HAP-1 (cell line): ENCODE measurements at regions not wholly inside any gene's neighbourhood (a gene's known extent, or its start where the extent isn't known, plus 50 kb on each side); places are given as distances from the start of the nearest gene placed in this dataset.
"Not testable (repeated sequence)": the region's sequence is repeated elsewhere in the genome, so short reads cannot be mapped to it uniquely, and the experiment has no call there.

Source experiments
- DNase-seq, 2 experiments: peaks; one replicate each; pipeline ENCODE4 v3.0.0-alpha.2; 2016 to 2020; ENCODE audit warnings: low spot score in 2 of 2
- H3K27me3 ChIP-seq: fragments of 250-450 bp; sonication (Bioruptor Pico); 2 replicates; pipeline ENCODE4 v1.5.1; 2020; ENCODE audit warnings: low read depth, mild to moderate bottlenecking, moderate library complexity
- H3K36me3 ChIP-seq: fragments of 250-450 bp; sonication (Bioruptor Pico); replicated peaks from 2 replicates; pipeline ENCODE4 v1.5.1; 2020; ENCODE audit warnings: mild to moderate bottlenecking
- H3K4me1 ChIP-seq: fragments of 250-450 bp; sonication (Bioruptor Pico); 2 replicates; pipeline ENCODE4 v1.5.1; 2020; ENCODE audit warnings: mild to moderate bottlenecking
- H3K4me3 ChIP-seq: fragments of 250-450 bp; sonication (Bioruptor Pico); 2 replicates; pipeline ENCODE4 v1.5.1; 2020; ENCODE audit warnings: mild to moderate bottlenecking, moderate library complexity
- H3K9me3 ChIP-seq: fragments of 250-450 bp; sonication (Bioruptor Pico); 2 replicates; pipeline ENCODE4 v1.5.1; 2020; ENCODE audit warnings: mild to moderate bottlenecking, moderate library complexity
- in situ Hi-C: fragments of 300-500 bp; cut with MboI; formaldehyde crosslinking; loops from 3 replicates; pipeline ENCODE4 v1.14.3; 2020; ENCODE audit warnings: low sequenced_read_pairs, inconsistent platforms, mixed read lengths

DNA sequence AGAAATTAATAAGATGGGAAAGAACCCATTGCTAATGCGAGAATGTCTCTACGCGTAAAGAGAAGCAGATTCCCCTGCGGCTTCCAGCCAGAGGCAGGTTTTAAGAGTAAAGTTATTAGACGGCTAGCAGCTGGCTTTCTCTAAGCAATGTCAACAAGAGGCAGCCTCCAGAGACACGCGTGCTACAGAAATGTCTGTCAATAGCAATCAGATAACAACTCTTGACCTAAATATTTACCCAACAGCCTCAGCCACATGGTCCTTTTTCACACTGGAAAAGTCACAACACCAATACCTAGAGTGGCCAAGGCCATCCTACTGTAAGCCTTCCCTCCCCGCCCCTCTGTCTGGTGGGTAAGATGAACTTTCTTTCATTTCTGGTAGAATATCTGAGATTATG is 146.0 kb upstream of the SFSWAP start:
- DNase-seq: no peak

GRCh38 chr12:131565267-131566015 is 145.4 kb upstream of the SFSWAP start:
- no peaks in the 10 kb centered on the region for H3K4me1 ChIP-seq
- H3K27me3 ChIP-seq: peaks cover 2% of the 10 kb centered on the region; the same call in 1 of the 2 replicates
- no peaks in the 10 kb centered on the region for H3K36me3 ChIP-seq
- no peaks in the 10 kb centered on the region for H3K9me3 ChIP-seq
- in situ Hi-C loops: no loop called here
- DNase-seq: no peak
- no peak overlapping the region for H3K4me3 ChIP-seq

More for the DNA sequence above, 146.0 kb upstream of the SFSWAP start:
- Histone ChIP-seq H3K27me3 (peaks cover 2% of the 10 kb centered on the region; the same call in 1 of the 2 replicates), H3K36me3 (no peaks in the 10 kb centered on the region), H3K9me3 (no peaks in the 10 kb centered on the region), H3K4me1 (no peaks in the 10 kb centered on the region), H3K4me3 (no peak overlapping the region)
- in situ Hi-C loops: no loop called here

GRCh38 chr12:131568336-131568735 is 142.6 kb upstream of the SFSWAP start:
- in situ Hi-C loops: no loop called here
- Histone ChIP-seq H3K4me3 (no peak overlapping the region), H3K9me3 (no peaks in the 10 kb centered on the region), H3K36me3 (no peaks in the 10 kb centered on the region), H3K27me3 (peaks cover 6% of the 10 kb centered on the region), H3K4me1 (no peaks in the 10 kb centered on the region)
- DNase-seq: no peak

DNA sequence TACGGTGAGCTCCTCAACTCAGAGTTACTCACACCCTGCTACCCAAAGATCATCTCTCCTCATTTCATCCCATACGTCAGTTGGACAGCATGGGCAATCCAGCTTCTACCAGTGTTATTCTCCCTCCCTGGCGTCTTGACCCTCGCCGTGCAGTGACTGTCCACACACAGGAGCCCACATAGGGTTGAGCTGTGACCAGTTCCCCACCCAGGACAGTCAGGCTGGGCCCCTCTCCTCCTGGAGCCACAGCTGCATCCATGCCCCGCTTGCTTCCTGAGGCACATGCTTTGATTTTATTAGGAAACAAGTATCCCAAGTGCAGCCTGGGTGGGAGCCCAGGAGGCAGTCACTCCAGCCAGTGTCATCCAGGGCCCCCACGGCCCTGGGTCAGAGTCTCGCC is 140.3 kb upstream of the SFSWAP start:
- DNase-seq: no peak
- H3K36me3 ChIP-seq: no peaks in the 10 kb centered on the region
- in situ Hi-C loops: no loop called here
- H3K4me3 ChIP-seq: no peak overlapping the region
- no peaks in the 10 kb centered on the region for H3K9me3 ChIP-seq
- H3K27me3 ChIP-seq: peaks cover 6% of the 10 kb centered on the region
- H3K4me1 ChIP-seq: no peaks in the 10 kb centered on the region

DNA sequence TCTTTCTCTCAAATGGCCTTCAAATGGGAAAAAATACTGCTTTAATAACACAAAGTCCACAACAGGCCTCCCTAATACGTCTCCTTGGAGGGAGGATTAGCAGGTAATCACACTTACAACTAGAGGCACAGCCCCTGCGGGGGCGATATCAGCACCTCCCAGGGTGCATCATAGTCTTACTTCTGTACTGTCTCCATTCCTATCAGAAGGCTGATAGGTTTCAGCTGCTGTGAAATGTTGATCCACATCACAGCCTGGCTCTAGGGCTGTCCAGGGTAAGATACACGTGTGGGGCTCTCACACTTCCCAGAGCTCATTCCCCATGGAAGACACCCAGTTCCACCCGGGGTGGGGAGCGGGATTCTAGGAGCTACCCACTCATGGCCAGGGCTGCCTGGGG is 139.1 kb upstream of the SFSWAP start:
- no peak for DNase-seq
- Histone ChIP-seq H3K9me3 (no peaks in the 10 kb centered on the region), H3K36me3 (no peaks in the 10 kb centered on the region), H3K27me3 (peaks cover 4% of the 10 kb centered on the region), H3K4me1 (no peaks in the 10 kb centered on the region), H3K4me3 (no peak overlapping the region)
- in situ Hi-C loops: no loop called here

DNA sequence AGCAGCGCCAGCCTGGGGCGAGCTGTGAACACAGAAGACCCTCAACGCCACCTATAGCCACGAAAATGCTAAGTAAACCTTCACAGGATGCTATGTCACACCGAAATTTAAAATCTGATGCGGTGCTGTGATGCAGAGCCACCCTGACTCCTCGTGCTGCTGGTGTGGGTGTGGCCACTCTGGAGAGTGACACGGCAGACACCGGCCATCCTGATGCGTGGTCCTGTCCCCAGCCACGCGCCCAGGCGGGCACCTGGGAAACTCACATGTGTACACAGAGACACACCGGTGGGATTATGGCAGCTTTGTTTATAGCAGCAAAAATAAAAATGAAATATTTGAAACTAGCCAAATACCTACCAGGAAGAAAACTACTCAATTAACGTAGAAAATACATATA is 138.3 kb upstream of the SFSWAP start:
- Histone ChIP-seq H3K9me3 (no peaks in the 10 kb centered on the region), H3K4me3 (no peak overlapping the region), H3K27me3 (peaks cover 4% of the 10 kb centered on the region), H3K4me1 (no peaks in the 10 kb centered on the region), H3K36me3 (no peaks in the 10 kb centered on the region)
- no peak for DNase-seq
- in situ Hi-C loops: no loop called here

GRCh38 chr12:131573631-131574394 is 137.1 kb upstream of the SFSWAP start:
- no peak overlapping the region for H3K4me3 ChIP-seq
- no peaks in the 10 kb centered on the region for H3K36me3 ChIP-seq
- H3K27me3 ChIP-seq: peaks cover 4% of the 10 kb centered on the region
- H3K4me1 ChIP-seq: no peaks in the 10 kb centered on the region
- H3K9me3 ChIP-seq: no peaks in the 10 kb centered on the region
- in situ Hi-C loops: no loop called here
- no peak for DNase-seq

- Histone ChIP-seq H3K4me3 (no peak overlapping the region), H3K27me3 (peaks cover 4% of the 10 kb centered on the region), H3K9me3 (no peaks in the 10 kb centered on the region), H3K4me1 (no peaks in the 10 kb centered on the region), H3K36me3 (no peaks in the 10 kb centered on the region)
- in situ Hi-C loops: no loop called here
- DNase-seq: no peak
These were observed 136.5 kb upstream of the SFSWAP start for GRCh38 chr12:131574395-131574771.

DNA sequence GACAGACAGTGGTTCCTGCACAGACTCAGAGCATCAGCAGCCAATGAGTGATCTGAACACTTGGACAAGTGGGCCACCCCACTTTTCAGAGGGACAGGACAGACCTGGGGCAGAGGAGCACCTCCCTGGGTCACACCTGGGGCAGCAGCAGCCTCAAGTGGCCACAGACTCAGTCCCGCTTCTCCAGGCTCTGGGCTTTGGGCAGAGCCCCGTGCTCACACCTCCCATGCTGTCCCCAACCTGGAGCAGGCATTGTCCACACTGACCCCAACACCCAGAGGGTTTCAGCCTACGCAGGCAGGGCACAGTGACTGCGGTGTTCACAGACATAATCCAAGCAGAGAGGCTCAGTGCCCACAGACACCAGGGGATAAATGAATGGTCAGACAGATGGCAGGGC is 135.5 kb upstream of the SFSWAP start:
- H3K4me1 ChIP-seq: no peaks in the 10 kb centered on the region
- H3K9me3 ChIP-seq: no peaks in the 10 kb centered on the region
- in situ Hi-C loops: no loop called here
- H3K27me3 ChIP-seq: peaks cover 4% of the 10 kb centered on the region
- H3K36me3 ChIP-seq: no peaks in the 10 kb centered on the region
- DNase-seq: no peak
- H3K4me3 ChIP-seq: no peak overlapping the region

GRCh38 chr12:131576734-131577133 is 134.2 kb upstream of the SFSWAP start:
- H3K4me1 ChIP-seq, H3K27me3 ChIP-seq, H3K9me3 ChIP-seq, H3K4me3 ChIP-seq, in situ Hi-C loops, H3K36me3 ChIP-seq, DNase-seq: not testable (repeated sequence)

GRCh38 chr12:131577766-131578165 is 133.1 kb upstream of the SFSWAP start:
- H3K4me1 ChIP-seq: no peaks in the 10 kb centered on the region
- H3K36me3 ChIP-seq: no peaks in the 10 kb centered on the region
- in situ Hi-C loops: no loop called here
- no peak overlapping the region for H3K4me3 ChIP-seq
- H3K27me3 ChIP-seq: no peaks in the 10 kb centered on the region; the same call in 1 of the 2 replicates
- no peak for DNase-seq
- H3K9me3 ChIP-seq: no peaks in the 10 kb centered on the region

DNA sequence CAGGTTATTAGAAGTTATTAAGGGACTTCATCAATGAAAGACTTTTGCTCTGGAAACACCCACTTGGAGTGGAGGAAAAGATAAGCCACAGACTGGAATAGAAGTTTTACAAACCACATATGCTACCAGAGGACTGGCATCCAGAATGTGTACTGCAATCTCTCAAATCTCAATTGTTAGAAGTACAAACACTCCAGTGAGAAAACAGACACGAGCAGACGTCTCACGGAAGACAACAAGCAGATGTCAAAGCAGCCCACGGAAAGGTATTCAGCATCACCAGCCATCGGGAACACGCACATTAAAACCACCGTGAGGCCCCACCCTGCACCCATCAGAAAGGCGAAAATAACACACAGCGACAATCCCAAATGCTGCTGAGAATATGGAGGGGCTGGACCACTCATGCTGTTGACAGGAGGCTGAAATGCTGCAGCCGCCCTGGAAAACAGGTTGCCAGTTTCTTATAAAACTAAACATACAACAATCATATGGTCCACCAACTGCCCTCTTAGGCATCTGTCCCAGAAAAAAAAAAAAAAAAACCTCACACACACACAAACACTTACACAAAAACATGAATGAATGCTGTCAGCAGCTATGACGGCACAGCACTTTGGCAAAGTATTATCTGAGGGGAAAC is 131.9 kb upstream of the SFSWAP start:
- H3K9me3 ChIP-seq: no peaks in the 10 kb centered on the region
- H3K4me1 ChIP-seq: no peaks in the 10 kb centered on the region
- H3K4me3 ChIP-seq: no peak overlapping the region
- in situ Hi-C loops: no loop called here
- no peaks in the 10 kb centered on the region for H3K36me3 ChIP-seq
- peaks cover 2% of the 10 kb centered on the region; the same call in 1 of the 2 replicates for H3K27me3 ChIP-seq
- no peak for DNase-seq

DNA sequence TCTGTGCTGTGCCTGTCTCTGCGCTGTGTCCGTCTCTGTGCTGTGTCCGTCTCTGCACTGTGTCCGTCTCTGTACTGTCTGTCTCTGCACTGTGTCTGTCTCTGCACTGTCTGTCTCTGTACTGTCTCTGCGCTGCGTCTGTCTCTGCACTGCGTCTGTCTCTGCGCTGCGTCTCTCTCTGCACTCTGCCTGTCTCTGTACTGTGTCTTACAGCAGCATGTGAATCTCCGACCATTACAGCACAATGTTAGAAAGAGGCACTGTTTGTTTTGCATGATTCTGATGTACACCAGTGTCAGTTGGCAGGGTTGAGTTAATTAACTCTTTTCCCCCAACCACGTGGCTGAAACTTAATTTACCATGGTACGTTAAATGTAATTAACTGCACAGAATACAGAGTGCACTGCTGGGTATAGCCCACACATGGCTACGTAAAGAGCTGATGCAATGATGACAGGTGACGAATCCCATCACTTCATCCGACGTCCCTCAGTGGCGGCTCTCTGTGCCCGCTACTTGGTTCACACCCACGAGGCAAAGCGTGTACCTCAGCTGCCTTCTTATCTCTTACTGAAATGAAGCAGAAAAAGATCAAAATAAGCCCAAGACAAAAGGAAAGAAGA is 127.7 kb upstream of the SFSWAP start:
- H3K4me3 ChIP-seq: no peak overlapping the region
- H3K4me1 ChIP-seq: no peaks in the 10 kb centered on the region
- no peaks in the 10 kb centered on the region for H3K36me3 ChIP-seq
- in situ Hi-C loops: no loop called here
- no peaks in the 10 kb centered on the region for H3K9me3 ChIP-seq
- no peak for DNase-seq
- peaks cover 3% of the 10 kb centered on the region; the same call in 1 of the 2 replicates for H3K27me3 ChIP-seq

DNA sequence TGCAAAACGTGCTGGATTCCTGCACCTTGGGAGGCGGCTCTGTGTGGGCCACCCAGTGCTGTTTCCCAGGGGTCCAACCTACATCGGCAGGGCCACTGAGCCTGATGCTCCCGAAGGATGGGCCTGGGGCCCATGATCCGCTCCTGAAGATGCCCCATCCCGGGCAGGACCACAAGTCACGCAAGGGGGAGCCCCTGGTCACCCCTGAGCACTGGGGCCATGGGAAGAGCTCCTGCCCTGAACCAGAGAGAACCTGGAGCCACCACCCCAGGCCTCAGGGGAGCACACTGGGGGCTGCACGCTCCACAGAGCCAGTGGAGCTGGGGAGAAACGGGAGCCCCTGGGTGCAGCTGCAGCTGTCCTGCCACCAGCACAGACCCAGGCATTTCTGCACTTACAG is 124.6 kb upstream of the SFSWAP start:
- H3K27me3 ChIP-seq: peaks cover 3% of the 10 kb centered on the region; the same call in 1 of the 2 replicates
- in situ Hi-C loops: no loop called here
- H3K9me3 ChIP-seq: no peaks in the 10 kb centered on the region
- no peaks in the 10 kb centered on the region for H3K36me3 ChIP-seq
- H3K4me1 ChIP-seq: no peaks in the 10 kb centered on the region
- H3K4me3 ChIP-seq: no peak overlapping the region
- DNase-seq: no peak
